OCI-LY3 (cell line): ENCODE measurements at regions not wholly inside any gene's neighbourhood (a gene's known extent, or its start where the extent isn't known, plus 50 kb on each side); places are given as distances from the start of the nearest gene placed in this dataset.

Experiments
- H2AFZ ChIP-seq: fragments of 200-600, 300-600 bp; shearing (Covaris generic); 2 replicates; pipeline ENCODE4 v1.6.0; 2014; ENCODE audit warnings: antibody characterized with exemption, low read depth, low read length
- H3K27ac ChIP-seq: fragments of 200-600, 300-600 bp; sonication (generic); 2 replicates; pipeline ENCODE4 v1.5.1; 2014; ENCODE audit warnings: mild to moderate bottlenecking, low read length, moderate library complexity, mixed read lengths
- H3K27me3 ChIP-seq: fragments of 200-600, 300-600 bp; sonication (generic); 2 replicates; pipeline ENCODE4 v1.6.1; 2014; ENCODE audit warnings: low read depth, low read length, mixed read lengths
- H3K36me3 ChIP-seq: fragments of 200-600, 300-600 bp; sonication (generic); replicated peaks from 2 replicates; pipeline ENCODE3; 2014; ENCODE audit warnings: low read depth, low read length, mixed read lengths
- H3K4me1 ChIP-seq: fragments of 300-600, 200-600 bp; sonication (generic); 2 replicates; pipeline ENCODE4 v1.6.1; 2014; ENCODE audit warnings: low read length, mixed read lengths
- H3K4me2 ChIP-seq: fragments of 200-600, 300-600 bp; sonication (generic); 2 replicates; pipeline ENCODE4 v1.6.1; 2014; ENCODE audit warnings: low read length, mixed read lengths
- H3K4me3 ChIP-seq: fragments of 300-600, 200-600 bp; sonication (generic); 2 replicates; pipeline ENCODE4 v1.5.1; 2014; ENCODE audit warnings: antibody characterized with exemption, mild to moderate bottlenecking, low read length, moderate library complexity
- H3K79me2 ChIP-seq: fragments of 300-600, 200-600 bp; shearing (Covaris generic); 2 replicates; pipeline ENCODE4 v1.6.1; 2014; ENCODE audit warnings: mild to moderate bottlenecking, low read length, mixed read lengths
- H3K9ac ChIP-seq: fragments of 300-600, 200-600 bp; shearing (Covaris generic); 2 replicates; pipeline ENCODE4 v1.6.0; 2014; ENCODE audit warnings: mild to moderate bottlenecking, low read length, moderate library complexity
- H3K9me3 ChIP-seq: fragments of 200-600, 300-600 bp; shearing (Covaris generic); 2 replicates; pipeline ENCODE4 v1.6.1; 2014; ENCODE audit warnings: low read length, mixed read lengths; ENCODE audit not compliant: insufficient read depth
- H4K20me1 ChIP-seq: fragments of 200-600, 300-600 bp; sonication (generic); 2 replicates; pipeline ENCODE4 v1.6.1; 2016; ENCODE audit warnings: low read length, mixed read lengths; ENCODE audit not compliant: insufficient read depth
- EZH2phosphoT487 ChIP-seq: fragments of 200-600 bp; shearing (Covaris generic); IDR thresholded peaks from 2 replicates; pipeline ENCODE4 v1.6.1; 2018; ENCODE audit warnings: antibody characterized with exemption, mixed run types, low read depth
- TF ChIP-seq, protein P1 (sequence below): fragments of 200-600, 300-600 bp; sonication (generic); IDR thresholded peaks from 2 replicates; pipeline ENCODE4 v1.5.1; 2014; ENCODE audit warnings: antibody characterized with exemption, low read length, low read depth

GRCh38 chr11:8325591-8326304 lies 62.1 kb upstream of the LMO1 start:
- Histone ChIP-seq H3K4me1 (peaks cover 32% of the 10 kb centered on the region), H3K4me2 (no peak overlapping the region), H3K9me3 (no peaks in the 10 kb centered on the region), H3K27ac (no peak overlapping the region), H3K36me3 (no peaks in the 10 kb centered on the region), H3K4me3 (no peak overlapping the region), H2AFZ (no peak overlapping the region), H3K9ac (no peak overlapping the region), H3K27me3 (no peaks in the 10 kb centered on the region; the same call in 1 of the 2 replicates), H3K79me2 (no peaks in the 10 kb centered on the region), H4K20me1 (no peaks in the 10 kb centered on the region)
- TF ChIP-seq EZH2phosphoT487 = no peak
- TF ChIP-seq, protein P1, sequence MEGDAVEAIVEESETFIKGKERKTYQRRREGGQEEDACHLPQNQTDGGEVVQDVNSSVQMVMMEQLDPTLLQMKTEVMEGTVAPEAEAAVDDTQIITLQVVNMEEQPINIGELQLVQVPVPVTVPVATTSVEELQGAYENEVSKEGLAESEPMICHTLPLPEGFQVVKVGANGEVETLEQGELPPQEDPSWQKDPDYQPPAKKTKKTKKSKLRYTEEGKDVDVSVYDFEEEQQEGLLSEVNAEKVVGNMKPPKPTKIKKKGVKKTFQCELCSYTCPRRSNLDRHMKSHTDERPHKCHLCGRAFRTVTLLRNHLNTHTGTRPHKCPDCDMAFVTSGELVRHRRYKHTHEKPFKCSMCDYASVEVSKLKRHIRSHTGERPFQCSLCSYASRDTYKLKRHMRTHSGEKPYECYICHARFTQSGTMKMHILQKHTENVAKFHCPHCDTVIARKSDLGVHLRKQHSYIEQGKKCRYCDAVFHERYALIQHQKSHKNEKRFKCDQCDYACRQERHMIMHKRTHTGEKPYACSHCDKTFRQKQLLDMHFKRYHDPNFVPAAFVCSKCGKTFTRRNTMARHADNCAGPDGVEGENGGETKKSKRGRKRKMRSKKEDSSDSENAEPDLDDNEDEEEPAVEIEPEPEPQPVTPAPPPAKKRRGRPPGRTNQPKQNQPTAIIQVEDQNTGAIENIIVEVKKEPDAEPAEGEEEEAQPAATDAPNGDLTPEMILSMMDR = no peak

- Histone ChIP-seq H3K27me3 (no peaks in the 10 kb centered on the region; the same call in 1 of the 2 replicates), H3K36me3 (no peaks in the 10 kb centered on the region), H3K4me3 (no peak overlapping the region), H3K9me3 (no peaks in the 10 kb centered on the region), H4K20me1 (no peaks in the 10 kb centered on the region), H2AFZ (no peak overlapping the region), H3K79me2 (no peaks in the 10 kb centered on the region), H3K27ac (no peak overlapping the region), H3K9ac (no peak overlapping the region), H3K4me2 (no peak overlapping the region), H3K4me1 (peaks cover 13% of the 10 kb centered on the region)
- TF ChIP-seq EZH2phosphoT487 = no peak
- TF ChIP-seq, protein P1 = no peak
Measured at GRCh38 chr11:8323161-8323935, 59.7 kb upstream of the LMO1 start.

GRCh38 chr11:8321876-8322275 lies 58.2 kb upstream of the LMO1 start:
- Histone ChIP-seq H3K9ac (no peak overlapping the region), H3K4me1 (no peaks in the 10 kb centered on the region), H3K4me3 (no peak overlapping the region), H3K27me3 (peaks cover 5% of the 10 kb centered on the region), H4K20me1 (no peaks in the 10 kb centered on the region), H3K4me2 (no peak overlapping the region), H2AFZ (no peak overlapping the region), H3K9me3 (no peaks in the 10 kb centered on the region), H3K79me2 (no peaks in the 10 kb centered on the region), H3K36me3 (no peaks in the 10 kb centered on the region), H3K27ac (no peak overlapping the region)
- TF ChIP-seq, protein P1 = no peak
- no peak for TF ChIP-seq EZH2phosphoT487

DNA sequence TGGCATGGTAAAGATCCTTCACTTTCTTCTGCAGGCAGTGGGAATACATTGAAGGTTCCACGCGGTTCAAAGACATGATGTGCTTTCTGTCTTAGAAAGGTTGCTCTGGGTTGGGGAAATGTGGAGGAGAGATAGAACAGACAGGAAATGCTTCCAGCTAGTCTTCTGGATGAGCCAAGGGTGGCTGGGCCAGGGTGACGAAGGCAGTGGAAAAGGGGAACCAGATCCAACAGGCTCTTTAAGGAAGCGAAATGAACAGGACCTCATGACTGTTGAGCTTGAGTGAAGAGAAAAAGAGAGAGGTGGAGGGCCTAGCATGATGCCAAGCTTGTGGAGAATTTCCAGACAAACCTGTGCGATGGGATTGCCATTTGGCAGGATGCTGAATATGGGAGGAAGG lies 56.4 kb upstream of the LMO1 start:
- Histone ChIP-seq H3K27ac (no peak overlapping the region), H3K36me3 (no peaks in the 10 kb centered on the region), H2AFZ (no peak overlapping the region), H3K9me3 (no peaks in the 10 kb centered on the region), H3K4me1 (no peaks in the 10 kb centered on the region), H3K27me3 (peaks cover 9% of the 10 kb centered on the region), H3K4me3 (no peak overlapping the region), H3K9ac (no peak overlapping the region), H4K20me1 (no peaks in the 10 kb centered on the region), H3K79me2 (no peaks in the 10 kb centered on the region), H3K4me2 (no peak overlapping the region)
- TF ChIP-seq EZH2phosphoT487 = no peak
- TF ChIP-seq, protein P1 = no peak
